ENCODE measurements at regions not wholly inside any gene's neighbourhood (a gene's known extent, or its start where the extent isn't known, plus 50 kb on each side); places are given as distances from the start of the nearest gene placed in this dataset.

DNA sequence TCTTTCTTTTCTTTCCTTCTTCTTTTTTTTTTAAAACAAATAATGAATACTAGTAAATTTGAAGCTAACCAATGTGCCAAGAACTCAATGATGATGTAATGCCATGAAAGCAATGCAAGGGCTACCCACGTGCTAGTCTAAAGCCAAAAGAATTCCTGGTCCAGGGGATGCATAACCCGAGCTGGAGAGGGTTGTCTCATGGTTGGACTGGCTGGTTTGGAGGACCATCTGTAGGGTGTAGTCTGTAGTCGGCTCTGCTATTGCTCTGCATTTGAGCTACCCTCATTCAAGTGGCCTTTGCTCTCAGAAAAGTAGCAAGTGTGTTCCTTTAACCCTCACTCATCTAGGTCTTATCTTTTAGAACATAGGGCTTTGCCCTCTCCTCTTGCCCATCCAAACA, 469.6 kb upstream of the CELF4 start:
- H2BK12ac ChIP-seq (ENCODE audit: low read depth, low read length), result no peak overlapping the region
- H3K79me2 ChIP-seq (ENCODE audit: control insufficient read depth in 1 of 2, insufficient read depth in 2 of 2, low read length in 2 of 2), result no peaks in the 10 kb centered on the region
- no peak overlapping the region for H3K18ac ChIP-seq (ENCODE audit: extremely low read depth, low read length)
- ChIA-PET POLR2A (ENCODE audit: partially characterized antibody) (no interaction called here), CTCF (ENCODE audit: partially characterized antibody) (interaction anchor here (0.6 to 1.3 kb wide), 3 partner anchors 9 to 411 kb away, joined by 3 to 4 read pairs (median 3); no protein-coding TSS in a partner anchor)
- H4K8ac ChIP-seq (ENCODE audit: extremely low read depth, insufficient read depth, low read length), result no peak overlapping the region
- H3K9ac ChIP-seq (replicated peaks in 1 of 4; ENCODE audit: extremely low read depth in 1 of 4, low read depth in 3 of 4, low read length in 3 of 4), result no peak overlapping the region
- peaks cover 0 to 1% (median 0%) of the 10 kb centered on the region in 4 experiments; a peak in 1 of 7 replicates for H3K27me3 ChIP-seq (replicated peaks in 1 of 4; ENCODE audit: control insufficient read depth in 3 of 4, extremely low read depth in 1 of 4, insufficient read depth in 3 of 4, low read length in 3 of 4)
- H3K23me2 ChIP-seq (ENCODE audit: low read depth, low read length), result no peaks in the 10 kb centered on the region
- H3K79me1 ChIP-seq (ENCODE audit: low read depth, low read length), result no peaks in the 10 kb centered on the region
- DNase-seq (ENCODE audit: low read depth in 1 of 2, low spot score in 2 of 2) (no peak), FAIRE-seq (no peak)
- no peak overlapping the region for H3K4me2 ChIP-seq (ENCODE audit: insufficient read depth in 1 of 2, low read depth in 2 of 2, low read length in 2 of 2)
- H3K23ac ChIP-seq (ENCODE audit: insufficient read length), result no peak overlapping the region
- no peak overlapping the region for H2BK15ac ChIP-seq (ENCODE audit: low read length)
- no peak overlapping the region for H3K4me3 ChIP-seq (ENCODE audit: extremely low read depth in 1 of 4, insufficient read depth in 2 of 4, low read depth in 3 of 4, low read length in 4 of 4)
- peaks cover 0 to 2% (median 0%) of the 10 kb centered on the region in 4 experiments; a peak in 1 of 7 replicates for H3K4me1 ChIP-seq (replicated peaks in 1 of 4; ENCODE audit: control insufficient read depth in 3 of 4, insufficient read depth in 4 of 4, low read length in 3 of 4)
- H3K4ac ChIP-seq (replicated peaks; ENCODE audit: insufficient read length, low read depth, low read length), result no peak overlapping the region
- H3K36me3 ChIP-seq (ENCODE audit: control insufficient read depth in 2 of 4, insufficient read depth in 4 of 4, low read length in 3 of 4), result no peaks in the 10 kb centered on the region
- no peak overlapping the region for H3K14ac ChIP-seq (ENCODE audit: insufficient read length)
- no peak overlapping the region for H2BK5ac ChIP-seq (ENCODE audit: low read depth, low read length)
- H2BK20ac ChIP-seq (ENCODE audit: low read length), result no peak overlapping the region
- no peak overlapping the region for H2BK120ac ChIP-seq (replicated peaks; ENCODE audit: low read depth, low read length)
- 86% methylated on average over 3 of the region's 3 CpGs; no CpG with 5 or more reads in 1 of the 2 experiments for WGBS, 2 experiments (ENCODE audit: extremely low coverage in 1 of 2, insufficient coverage in 1 of 2, insufficient read length in 1 of 2, insufficient replicate concordance in 2 of 2, low coverage in 1 of 2, low lambda C conversion rate in 2 of 2, missing lambda C conversion rate in 1 of 2)
- H3K56ac ChIP-seq (replicated peaks; ENCODE audit: insufficient read length, low read depth, low read length), result no peak overlapping the region
- H4K5ac ChIP-seq (ENCODE audit: insufficient read length, low read depth, low read length), result no peak overlapping the region
- H3K27ac ChIP-seq (ENCODE audit: low read depth, low read length), result no peak overlapping the region
- H4K20me1 ChIP-seq (replicated peaks in 1 of 2; ENCODE audit: control insufficient read depth in 1 of 2, insufficient read depth in 2 of 2, low read length in 2 of 2), result no peaks in the 10 kb centered on the region
- 0 out of 4 replicates have a peak, but pooled peaks cover 0 to 2% of the 10 kb centered on the region in 2 experiments for H3K9me3 ChIP-seq (ENCODE audit: insufficient read depth in 2 of 2, low read depth in 1 of 2, low read length in 1 of 2)
- no peak overlapping the region for H4K91ac ChIP-seq (replicated peaks; ENCODE audit: insufficient read length, low read length)
- H2AFZ ChIP-seq (ENCODE audit: low read length), result no peak overlapping the region
- no peak overlapping the region for H2AK5ac ChIP-seq (ENCODE audit: low read depth, low read length)
- TF ChIP-seq SP2 (IDR thresholded peaks at IDR 0.05; ENCODE audit: low read length) (no peak), ZNF274 (IDR thresholded peaks at IDR 0.05; ENCODE audit: borderline replicate concordance, extremely low read depth, low read length) (no peak), KDM4A (IDR thresholded peaks at IDR 0.05; ENCODE audit: low read depth, low read length, severe bottlenecking) (no peak), EZH2 (IDR thresholded peaks at IDR 0.05; ENCODE audit: low read depth, low read length, severe bottlenecking) (no peak), SP1 (IDR thresholded peaks at IDR 0.05; ENCODE audit: low read depth, low read length) (no peak), POLR2AphosphoS5 (IDR thresholded peaks at IDR 0.05; ENCODE audit: low read depth, low read length) (no peak), GABPA (IDR thresholded peaks at IDR 0.05; ENCODE audit: borderline replicate concordance, insufficient read depth, low read length) (no peak), RNF2 (IDR thresholded peaks at IDR 0.05; ENCODE audit: borderline replicate concordance, low read depth, low read length, missing control alignments, poor library complexity, severe bottlenecking) (no peak), TAF1 (IDR thresholded peaks at IDR 0.05; ENCODE audit: low read depth, low read length) (no peak), EGR1 (IDR thresholded peaks at IDR 0.05; ENCODE audit: borderline replicate concordance, low read depth, low read length) (no peak), POU5F1 (IDR thresholded peaks at IDR 0.05; ENCODE audit: low read depth, low read length) (no peak), SAP30 (IDR thresholded peaks at IDR 0.05; ENCODE audit: insufficient read depth, insufficient replicate concordance, low read length) (no peak), POLR2A (IDR thresholded peaks at IDR 0.05; ENCODE audit: control extremely low read depth in 1 of 2, low read depth in 2 of 2, low read length in 2 of 2) (no peak), CREB1 (IDR thresholded peaks at IDR 0.05) (no peak)
- TF ChIP-seq, protein P1, sequence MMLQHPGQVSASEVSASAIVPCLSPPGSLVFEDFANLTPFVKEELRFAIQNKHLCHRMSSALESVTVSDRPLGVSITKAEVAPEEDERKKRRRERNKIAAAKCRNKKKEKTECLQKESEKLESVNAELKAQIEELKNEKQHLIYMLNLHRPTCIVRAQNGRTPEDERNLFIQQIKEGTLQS (IDR thresholded peaks at IDR 0.05; ENCODE audit: insufficient read depth, low read depth, low read length), result no peak

Data from H1 (cell line).